ENCODE measurements at regions not wholly inside any gene's neighbourhood (a gene's known extent, or its start where the extent isn't known, plus 50 kb on each side); places are given as distances from the start of the nearest gene placed in this dataset.

GRCh38 chr14:38022775-38023174 is 184.9 kb upstream of the SSTR1 start:
- TF ChIP-seq, protein P1, sequence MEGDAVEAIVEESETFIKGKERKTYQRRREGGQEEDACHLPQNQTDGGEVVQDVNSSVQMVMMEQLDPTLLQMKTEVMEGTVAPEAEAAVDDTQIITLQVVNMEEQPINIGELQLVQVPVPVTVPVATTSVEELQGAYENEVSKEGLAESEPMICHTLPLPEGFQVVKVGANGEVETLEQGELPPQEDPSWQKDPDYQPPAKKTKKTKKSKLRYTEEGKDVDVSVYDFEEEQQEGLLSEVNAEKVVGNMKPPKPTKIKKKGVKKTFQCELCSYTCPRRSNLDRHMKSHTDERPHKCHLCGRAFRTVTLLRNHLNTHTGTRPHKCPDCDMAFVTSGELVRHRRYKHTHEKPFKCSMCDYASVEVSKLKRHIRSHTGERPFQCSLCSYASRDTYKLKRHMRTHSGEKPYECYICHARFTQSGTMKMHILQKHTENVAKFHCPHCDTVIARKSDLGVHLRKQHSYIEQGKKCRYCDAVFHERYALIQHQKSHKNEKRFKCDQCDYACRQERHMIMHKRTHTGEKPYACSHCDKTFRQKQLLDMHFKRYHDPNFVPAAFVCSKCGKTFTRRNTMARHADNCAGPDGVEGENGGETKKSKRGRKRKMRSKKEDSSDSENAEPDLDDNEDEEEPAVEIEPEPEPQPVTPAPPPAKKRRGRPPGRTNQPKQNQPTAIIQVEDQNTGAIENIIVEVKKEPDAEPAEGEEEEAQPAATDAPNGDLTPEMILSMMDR (IDR thresholded peaks at IDR 0.05): no peak
- no peak for TF ChIP-seq POLR2A (IDR thresholded peaks at IDR 0.05)

Measured in uterus (tissue), 2 donors.